Fibroblast of skin of scalp (primary cell): ENCODE measurements at regions not wholly inside any gene's neighbourhood (a gene's known extent, or its start where the extent isn't known, plus 50 kb on each side); places are given as distances from the start of the nearest gene placed in this dataset.

Experiments
- DNase-seq: peaks from one replicate; pipeline ENCODE4 v3.0.0-alpha.2; 2013

DNA sequence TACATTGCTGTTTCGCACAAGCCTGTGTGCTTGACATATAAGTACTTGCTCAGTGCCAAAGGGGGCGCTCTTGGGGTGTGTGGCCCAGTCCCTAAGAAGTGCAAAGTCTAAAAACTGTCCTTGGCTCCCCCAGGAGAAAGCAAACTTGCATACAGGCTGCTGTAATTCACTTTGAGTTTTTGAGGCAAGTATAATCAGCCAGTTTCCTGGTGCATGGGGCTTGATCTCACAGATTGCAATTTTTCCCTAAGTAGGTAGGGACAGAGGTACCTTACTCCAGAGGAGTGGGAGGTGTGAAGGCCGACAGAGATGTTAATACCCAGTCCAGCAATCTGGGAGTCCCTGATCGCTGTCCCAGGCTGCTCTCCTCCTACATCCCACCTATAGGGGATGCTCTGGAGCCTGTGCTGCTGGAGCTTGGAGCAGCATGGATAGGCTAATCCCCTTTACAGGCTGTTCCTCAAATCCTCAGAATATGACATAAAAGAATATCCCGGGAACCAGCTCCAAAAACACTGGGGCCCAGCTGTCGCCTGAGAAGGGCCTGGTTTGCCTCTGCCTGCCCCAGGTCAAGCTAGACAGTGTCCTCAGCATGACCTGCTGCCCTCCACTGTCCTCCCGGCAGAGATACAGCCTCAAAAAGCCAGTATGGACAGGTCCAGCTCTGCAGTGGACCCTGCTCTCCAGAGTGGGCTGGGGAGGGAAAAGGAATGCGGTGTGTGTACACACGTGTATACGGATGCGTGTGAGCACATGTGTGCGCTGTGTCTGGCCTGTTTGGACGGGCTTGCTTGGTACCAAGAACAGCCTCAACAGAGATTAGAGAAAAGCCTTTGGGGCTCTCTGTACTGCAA is 136.5 kb upstream of the HAAO start:
- DNase-seq: peak; percentile 53

DNA sequence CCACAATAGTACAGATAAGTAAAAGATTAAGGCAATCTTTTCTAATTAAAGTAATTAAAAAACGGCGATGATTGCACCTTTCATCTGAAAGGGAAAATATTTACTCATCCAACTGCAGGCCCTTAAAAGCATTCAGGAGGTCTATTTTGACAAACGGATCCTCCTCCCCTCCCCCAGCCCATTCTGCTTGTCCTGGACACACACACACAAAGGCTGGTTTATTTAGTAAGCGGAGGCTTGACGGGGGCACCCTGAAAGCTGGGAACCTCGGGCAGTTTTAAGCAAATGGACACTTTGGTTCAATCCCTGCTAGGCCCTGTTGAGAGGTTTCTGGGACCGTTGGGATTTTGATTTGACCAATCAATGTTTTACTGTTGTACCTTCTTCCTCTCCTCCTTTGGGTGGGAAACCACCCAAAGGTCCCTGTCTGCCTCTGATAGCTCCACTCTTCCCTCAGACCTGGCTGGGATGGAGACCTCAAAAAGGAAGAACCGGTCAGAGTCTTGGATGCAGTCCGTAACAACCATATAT is 135.8 kb upstream of the HAAO start:
- no peak for DNase-seq

DNA sequence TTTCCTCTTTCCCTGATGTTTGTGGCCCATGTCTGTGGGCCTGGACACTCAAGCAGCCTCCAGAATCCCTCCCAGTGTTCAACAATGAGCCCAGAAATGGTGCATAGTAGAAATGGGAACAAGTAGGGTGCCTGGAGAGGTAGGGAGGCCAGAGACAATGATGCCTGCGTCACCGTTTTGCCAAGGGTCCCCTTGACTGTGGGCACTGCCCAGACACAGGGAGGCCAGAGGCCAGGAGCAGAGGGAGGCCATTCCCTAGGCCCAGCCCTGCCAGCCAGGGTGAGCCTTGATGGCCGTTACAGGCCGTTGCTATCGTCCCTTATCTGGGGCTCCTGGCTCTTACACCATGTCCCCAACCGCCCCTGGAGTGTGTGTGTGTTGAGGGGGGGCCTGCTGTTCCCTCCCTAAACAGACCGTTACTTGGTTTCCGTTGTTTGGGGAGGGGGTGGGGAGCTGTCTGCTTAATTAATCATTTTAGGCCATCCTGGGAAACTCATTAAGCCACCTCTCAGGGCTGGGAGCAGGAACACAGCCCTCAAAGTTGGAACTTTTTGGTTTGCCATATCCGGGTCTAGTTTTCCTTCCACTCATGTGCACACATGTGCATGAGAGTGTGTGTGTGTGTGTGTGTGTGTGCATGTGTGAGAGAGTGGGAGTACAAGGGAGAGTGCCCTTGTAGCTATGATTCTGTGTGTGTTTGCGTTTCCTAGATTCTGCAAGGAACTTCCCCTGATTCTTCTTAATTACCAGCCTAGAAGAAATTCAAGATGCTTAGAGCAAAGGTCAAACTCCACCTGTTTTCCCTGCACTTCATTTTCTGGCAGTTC is 135.2 kb upstream of the HAAO start:
- DNase-seq: no peak

DNA sequence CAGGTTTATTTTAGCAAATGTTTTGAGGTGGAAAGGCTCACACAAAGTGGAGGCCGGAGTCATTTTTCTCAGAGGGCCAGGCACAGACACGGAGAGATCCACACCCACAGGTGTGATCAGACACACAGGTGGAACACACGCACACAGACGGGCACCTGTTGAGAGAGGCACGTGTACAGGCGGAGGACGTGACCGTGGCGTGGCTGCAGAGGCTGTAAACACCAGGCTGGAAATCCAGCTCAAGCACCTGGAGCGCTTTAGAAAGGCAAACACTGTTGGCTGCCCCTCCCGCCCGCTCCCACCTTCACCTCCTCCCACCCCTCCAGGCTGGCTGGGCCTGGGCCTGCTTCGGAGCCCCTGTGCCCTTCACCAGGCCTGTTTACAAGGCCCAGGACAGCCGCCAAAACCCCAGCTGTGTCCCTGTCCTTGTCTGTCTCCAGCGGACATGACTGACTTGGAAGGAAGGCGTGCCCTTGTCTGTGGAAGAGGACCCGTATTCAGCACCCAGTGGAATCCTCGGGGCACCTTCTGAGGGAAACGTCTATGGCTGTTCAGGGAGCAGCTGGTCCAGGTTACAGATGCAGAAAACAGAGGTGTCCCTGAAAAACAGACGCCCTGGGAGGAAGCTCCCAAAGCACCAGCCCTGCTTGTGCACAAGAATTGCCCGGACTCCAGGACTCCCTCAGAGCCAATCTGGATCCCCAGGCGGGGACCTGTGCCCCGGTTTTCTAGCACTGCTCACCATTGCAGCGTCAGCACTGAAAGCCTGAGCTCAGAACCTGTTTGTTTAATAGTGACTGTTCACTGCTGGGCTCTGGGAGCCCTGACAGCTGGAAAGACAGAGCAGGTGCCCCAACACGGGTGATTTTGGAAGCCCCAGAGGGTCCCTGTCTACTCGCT is 134.3 kb upstream of the HAAO start:
- DNase-seq: no peak

DNA sequence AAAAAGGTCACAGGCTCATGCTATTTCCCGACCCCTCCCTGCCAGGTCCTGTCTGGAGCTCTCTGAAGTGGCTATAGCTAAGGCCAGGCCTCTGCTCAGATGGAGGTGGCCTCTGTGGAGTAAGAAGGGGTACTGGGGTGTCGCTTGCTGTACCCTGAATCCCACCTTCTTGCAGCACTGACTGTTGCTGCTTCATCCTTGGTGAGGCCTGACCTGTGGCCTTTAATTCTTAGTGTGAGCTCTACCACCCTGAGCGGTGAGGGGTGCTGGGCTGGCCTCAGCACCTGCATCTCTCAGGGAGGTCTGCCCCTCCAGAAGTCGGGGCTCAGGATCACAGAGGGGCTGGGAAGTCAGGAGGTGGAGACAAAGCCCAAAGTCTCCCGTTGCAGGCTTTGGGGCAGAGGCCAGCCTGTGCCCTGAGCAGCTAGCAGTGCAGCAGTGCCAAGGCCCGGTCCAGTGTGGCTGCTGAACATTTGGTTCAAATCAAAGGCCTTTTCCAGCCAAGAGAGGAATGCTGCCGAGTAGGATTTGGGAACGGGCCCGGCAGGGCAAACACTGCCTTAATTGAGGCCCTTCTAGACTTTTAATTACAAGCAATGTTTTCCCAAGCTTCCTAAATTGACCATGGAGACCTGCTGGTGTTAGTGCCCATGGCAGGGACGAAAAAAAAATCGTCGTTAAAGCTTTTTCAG is 133.5 kb upstream of the HAAO start:
- no peak for DNase-seq

DNA sequence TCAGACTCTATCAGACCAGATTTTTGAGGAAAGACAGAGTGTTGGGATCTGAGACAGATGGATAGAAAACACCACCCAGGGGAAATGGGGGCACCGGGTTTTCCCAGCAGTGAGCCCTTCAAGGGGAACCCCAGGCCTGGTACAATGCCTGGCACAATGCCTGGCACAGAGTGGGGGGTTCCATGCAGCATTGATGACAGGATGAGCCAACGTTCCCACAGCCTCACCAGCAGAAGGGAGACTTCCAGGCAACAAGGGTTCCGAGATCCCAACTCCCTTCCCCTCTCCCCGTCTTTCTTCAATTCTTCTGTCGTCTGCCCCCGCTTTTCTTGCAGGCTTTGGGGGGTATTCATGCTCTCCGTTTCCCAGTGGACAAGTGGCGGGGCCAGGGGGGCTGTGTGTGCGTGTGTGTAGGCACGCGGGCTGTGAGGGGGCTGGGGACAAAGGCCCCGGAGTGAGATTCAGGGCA is 132.1 kb upstream of the HAAO start:
- no peak for DNase-seq

DNA sequence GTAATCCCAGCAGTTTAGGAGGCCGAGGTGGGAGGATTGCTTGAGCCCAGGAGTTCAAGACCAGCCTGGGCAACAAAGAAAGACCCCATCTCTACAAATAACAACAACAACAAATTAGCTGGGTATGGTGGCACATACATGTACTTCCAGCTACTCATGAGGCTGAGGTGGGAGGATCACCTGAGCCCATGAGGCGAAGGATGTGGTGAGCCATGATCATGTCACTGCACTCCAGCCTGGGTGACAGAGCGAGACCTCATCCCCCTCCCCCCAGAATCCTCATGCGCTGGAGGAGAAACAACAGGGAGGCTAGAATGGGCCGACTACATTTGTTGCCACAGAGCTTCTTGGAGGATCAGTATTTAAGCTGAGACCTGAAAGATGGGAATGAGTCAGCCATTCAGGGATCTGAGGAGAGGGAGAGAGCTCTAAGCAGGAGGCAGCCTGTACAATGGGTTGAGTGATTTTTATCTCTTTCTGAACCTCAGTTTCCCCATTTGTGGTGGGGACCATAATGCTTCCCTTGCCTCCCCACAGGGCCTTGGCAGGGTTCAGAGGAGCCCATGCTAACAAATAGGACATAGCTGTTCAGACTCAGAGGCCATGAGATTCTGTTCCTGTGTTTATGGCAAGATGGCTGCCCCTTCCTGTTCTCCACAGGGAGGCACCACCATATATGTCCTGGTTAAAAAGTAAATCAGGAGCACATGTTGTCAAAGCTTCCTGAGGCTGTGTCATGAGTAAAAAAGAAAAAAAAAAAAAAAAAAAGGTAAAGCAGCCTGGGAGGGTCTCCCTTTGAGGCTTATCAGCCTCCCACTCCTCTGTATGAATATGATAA is 131.4 kb upstream of the HAAO start:
- peak; percentile 70 for DNase-seq

DNA sequence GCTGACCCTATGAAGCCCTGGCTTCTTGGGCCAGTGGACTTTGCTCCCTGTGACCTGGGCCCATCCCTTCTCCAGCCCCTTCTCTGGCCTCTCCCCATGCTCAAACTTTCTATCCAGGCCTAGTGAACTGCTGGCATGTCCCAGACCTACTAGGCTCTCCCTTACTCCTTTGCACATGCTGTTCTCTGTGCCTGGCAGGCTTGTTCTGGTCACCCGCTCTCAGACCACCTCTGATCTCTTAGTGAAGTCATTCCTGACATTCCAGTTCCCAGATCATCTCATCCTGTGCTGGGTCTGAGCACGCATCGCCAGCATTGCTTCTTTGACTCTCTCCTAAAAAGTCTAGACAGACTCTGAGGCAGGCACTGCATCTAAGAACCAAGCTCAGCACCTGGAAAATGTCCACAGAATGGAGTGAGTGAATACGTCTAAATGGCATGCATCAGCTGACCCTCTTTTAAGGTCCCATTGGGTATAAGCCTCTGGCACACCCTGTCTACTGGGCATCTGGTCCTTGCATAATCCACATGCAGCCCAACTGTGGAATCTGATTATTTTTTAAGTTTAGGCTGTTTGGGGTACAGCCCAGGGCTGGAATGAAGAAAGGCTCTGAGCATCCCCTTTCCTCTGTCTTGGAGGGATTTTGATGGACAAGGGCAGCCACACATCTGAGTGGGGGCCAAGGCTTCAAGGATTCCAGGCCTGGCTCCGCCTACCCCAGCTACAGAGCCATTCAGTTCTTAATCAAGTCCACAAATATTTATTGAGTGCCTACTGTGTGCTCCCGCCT is 130.6 kb upstream of the HAAO start:
- peak; percentile 88 for DNase-seq

DNA sequence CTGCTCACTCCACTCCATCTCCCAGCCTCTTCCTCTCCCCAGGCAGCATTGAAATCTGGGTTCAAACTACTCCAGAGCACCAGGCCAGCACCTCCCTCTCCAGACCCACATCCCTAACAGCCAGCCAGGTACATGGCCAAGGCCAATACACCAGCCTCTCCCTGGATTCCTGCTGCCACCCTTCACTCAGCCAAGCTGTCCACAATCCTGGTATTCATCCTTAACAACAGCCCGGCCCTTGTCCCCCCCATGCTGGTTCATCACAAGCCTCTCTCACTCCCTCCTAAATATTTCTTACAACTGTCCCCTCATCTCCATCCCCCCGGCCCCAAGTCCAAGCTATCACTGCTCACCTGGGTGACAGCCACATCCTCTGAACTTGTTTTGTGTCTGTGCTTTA is 129.9 kb upstream of the HAAO start:
- no peak for DNase-seq

DNA sequence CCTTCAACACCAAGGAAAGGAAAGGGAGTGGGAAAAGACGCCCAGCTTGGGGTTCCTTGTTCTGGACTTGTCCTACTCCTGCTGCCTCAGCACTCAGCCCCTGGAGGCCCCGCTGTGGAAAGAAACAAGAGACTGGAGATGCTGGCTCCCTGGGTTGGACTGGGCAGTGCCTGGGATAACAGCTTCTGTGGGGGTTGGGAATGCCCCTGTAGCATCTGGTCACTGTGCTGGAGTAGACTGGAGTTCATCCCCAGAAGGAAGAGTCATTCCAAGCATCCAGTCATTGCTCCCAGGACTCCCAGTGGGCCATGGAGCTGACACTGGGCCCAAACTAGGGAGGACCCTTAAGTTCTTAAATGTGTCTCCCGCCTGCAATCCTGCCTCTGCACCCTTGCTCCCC is 129.3 kb upstream of the HAAO start:
- no peak for DNase-seq

DNA sequence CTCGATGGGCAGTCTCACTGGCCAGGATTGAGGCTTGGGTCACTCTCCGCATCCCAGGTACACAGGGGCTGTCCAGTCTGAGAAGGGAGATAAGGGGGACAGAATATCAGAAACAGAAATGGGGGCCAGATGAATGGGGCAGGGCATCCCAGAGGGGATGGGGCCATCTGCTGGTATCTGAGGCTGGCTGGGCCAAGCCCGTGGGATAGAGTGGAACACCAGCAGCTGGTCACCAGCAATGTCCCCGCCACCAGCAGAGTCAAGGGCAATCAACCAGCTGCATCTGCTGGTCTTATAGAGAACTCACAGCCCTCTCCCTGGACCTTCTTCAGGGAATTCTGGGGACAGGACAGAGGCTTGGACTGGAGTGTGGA is 128.8 kb upstream of the HAAO start:
- DNase-seq: no peak

DNA sequence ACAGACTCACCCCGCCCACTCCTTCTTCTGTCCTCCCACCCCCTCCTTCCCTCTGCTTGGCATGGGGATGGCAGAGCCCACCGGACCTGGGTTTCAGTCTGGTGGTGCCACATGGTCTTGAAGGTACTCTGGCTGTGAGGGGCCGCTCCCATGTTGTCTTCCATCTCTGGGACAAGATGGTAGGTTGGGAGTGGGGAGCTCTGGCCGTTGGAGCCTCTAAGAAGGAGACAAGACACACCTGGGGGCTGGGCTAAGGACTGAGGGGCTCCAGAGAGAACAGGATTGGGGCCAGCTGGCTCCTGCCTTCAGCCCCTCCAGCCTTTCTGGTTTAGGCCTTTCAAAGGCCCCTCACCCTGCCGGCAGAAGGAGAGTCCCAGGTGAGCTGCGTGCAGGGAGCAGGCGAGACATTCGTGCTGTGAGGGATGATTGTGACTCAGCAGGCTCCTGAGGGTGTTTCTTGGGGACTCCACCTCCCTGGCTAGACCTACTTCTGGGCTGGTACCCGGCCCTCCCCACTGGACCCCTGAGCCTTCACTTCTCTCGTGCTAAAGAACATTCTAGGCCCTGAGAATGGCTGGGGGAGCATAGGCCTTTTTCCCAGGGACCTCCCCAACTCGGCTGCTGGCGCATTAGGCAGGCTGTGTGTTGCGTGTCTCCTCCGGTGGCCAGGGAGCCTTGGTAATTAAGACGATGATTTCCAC is 128.2 kb upstream of the HAAO start:
- DNase-seq: no peak

DNA sequence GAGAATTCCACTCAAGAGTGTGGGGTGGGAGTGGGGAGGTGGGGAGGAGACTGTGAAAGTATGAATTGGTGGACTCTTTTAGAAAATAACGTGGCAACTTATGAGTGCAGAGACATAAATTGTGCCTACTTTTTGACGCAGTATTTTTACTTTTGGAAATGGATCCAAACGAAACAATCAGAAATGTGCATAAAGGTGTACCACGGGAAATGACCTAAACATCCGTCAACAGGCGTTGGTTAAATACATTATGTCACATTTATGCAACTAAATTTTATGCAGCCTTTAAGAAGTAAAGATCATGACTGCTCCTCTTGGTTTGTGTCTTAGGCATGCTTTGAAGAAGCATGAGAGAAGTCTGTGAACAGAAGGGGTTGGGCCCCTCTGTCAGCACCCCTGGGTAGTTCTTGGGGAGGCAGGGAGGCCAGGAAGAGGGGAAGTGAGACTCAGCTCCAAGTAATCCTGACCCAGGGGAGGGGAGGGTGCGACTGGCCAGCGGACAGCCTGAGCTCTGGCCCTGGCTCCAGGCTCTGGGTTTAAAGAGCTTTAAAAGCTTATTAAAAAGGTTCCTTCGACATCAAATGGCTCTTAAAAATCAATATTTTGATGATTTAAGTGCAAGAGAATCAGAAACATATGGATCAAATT is 126.4 kb upstream of the HAAO start:
- no peak for DNase-seq

DNA sequence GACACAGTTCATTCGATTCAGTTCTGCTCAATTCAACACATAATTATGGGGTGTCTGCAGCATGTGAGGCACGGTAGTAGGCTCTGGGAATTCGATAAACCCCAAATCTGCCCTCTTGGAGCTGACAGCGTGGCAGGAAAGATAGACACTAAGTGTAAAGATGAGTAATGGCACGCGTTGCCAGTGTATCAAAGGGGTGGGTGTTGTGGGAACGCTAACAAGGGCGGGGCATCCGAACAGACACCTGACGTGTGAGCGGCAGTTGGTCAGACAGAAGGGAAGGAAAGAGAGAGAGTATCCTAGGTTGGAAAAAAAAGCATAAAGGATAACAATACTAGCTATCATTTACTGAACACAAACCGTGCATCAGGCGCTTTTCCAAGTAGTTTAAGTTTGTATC is 125.7 kb upstream of the HAAO start:
- no peak for DNase-seq

DNA sequence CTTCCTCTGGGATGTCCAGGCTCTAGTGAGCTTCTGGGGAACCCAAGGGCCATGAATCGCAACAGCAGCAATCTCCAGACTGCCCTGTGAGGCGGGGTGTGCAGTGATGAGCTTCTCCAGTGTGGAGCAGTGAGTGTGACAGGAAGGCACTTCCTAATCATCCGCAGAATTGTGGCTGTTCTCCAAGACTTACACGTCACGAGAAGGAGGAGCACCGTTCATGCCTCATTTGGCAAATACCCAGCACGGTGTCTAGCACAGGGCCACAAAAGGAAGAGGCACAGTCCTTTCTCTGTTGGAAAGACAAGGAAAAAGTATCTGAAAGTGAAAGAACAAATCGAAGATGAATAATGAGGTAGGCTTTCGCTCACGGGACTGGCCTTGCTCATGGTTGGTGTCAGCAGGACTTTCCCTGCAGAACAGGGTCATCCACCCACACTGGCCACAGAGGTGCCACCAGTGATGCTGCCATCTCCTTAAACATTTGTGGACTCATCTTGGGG is 125.1 kb upstream of the HAAO start:
- DNase-seq: peak; percentile 96

DNA sequence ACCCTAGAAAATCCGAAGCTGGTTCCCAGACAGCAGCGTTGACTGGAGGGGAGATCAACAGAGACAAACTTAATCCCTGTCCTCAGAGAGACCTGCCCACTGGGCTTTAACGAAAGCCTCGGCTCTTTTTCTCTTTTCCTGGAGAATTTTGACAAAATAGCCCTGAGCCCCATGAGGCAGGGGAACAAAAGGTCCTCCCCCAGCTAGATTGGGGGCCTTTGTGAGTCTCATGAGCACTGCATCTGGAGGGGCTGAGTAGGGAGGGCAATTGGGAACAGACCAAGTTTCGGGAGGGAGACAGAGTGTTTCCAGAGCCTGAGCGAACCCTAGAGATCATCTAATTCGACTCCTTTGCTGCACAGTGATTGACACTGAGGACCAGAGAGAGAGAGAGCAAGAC is 123.9 kb upstream of the HAAO start:
- DNase-seq: no peak

DNA sequence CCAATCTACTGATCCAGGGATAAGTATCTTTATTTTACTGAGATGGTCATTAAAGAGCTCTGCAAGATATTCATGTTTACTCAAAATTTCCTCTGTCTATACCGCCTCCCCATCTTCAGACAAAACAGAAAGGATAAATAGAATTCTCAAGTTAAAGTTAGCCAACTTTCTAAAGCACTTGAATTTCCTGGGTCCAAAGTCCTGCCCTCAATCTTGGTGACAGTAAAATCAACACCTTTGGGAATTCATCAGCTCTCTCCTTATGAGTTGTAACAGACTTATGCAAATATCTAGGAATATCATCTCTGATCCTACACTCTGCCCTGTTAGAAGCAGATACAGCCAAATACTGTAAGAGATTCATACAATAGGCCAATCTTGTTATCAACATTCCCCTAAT is 122.5 kb upstream of the HAAO start:
- no peak for DNase-seq

DNA sequence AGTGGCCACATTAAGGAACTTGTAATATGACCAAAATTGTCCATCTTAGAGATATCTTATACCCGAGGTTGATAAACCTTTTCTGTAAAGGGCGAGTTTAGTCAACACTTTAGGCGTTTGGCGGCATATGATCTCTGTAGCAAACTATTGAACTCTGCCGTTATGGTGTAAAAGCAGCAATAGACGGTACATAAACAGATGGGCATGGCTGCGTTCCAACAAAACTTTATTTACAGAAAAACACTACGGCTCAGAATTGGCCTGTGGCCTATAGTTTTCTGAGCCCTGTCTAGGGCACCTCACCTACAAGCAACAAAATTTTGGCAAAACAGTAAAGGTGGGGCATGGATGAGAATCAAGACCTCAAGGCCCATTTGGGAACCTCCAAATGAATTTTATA is 121.9 kb upstream of the HAAO start:
- DNase-seq: no peak
